Endometrium (tissue), 2 donors: ENCODE measurements at regions not wholly inside any gene's neighbourhood (a gene's known extent, or its start where the extent isn't known, plus 50 kb on each side); places are given as distances from the start of the nearest gene placed in this dataset.
"Not testable (repeated sequence)": the region's sequence is repeated elsewhere in the genome, so short reads cannot be mapped to it uniquely, and the experiment has no call there.

Experiments
- FAIRE-seq: peaks from 2 replicates; lab custom pipeline; 2012; peaks lifted over from hg19 to GRCh38; lab: Jason Lieb, UNC
- donor health status: control.
- donor health status: control.

DNA sequence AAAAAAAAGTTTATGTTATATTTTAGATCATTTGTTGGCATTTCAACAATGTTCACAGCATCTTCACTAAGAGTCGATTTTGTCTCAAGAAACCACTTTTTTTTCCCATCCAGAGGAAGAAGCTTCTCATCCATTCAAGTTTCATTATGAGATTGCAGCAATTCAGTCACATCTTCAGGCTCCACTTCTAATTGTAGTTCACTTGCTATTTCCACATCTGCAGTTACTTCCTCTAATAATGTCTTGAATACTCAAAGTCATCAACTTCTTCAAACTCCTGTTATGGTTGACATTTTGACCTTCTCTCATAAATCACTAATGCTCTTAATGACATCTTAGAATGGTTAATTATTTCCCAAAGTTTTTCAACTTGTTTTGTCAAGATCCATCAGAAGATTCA, 61.3 kb upstream of the CHORDC1 start:
- no peak for FAIRE-seq

DNA sequence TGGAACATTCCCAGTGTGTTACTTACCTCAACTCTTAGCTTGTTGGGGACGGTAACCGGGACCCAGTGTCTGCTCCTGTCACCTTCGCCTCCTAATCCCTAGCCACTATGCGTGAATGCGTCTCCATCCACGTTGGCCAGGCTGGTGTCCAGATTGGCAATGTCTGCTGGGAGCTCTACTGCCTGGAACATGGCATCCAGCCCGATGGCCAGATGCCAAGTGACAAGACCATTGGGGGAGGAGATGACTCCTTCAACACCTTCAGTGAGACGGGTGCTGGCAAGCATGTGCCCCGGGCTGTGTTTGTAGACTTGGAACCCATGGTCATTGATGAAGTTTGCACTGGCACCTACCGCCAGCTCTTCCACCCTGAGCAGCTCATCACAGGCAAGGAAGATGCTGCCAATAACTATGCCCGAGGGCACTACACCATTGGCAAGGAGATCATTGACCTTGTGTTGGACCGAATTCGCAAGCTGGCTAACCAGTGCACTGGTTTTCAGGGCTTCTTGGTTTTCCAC, 59.8 kb upstream of the CHORDC1 start:
- not testable (repeated sequence) for FAIRE-seq

DNA sequence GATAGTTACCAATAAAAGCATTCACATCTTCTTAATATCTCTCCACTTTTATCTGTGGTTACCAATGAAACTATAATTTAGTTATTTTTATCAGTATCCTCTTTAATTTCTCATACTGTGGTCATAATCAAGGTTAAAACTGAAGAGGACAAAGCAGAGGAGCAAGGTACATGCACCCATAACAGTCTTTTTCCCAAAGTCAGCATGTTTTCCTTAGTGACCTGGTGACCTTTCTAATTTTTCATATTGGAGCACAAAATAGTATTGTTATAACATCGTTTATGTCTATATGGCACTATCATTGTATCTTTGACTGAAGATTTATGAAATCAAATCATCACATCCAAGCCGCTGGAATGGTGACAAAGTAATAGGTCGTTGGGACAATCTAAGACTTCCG, 51.5 kb upstream of the CHORDC1 start:
- FAIRE-seq: no peak
